SU-DHL-6 (cell line): ENCODE measurements at regions not wholly inside any gene's neighbourhood (a gene's known extent, or its start where the extent isn't known, plus 50 kb on each side); places are given as distances from the start of the nearest gene placed in this dataset.

Source experiments
- H2AFZ ChIP-seq: fragments of 200-600 bp; sonication (generic); 2 replicates; pipeline ENCODE4 v1.6.1; 2014; ENCODE audit warnings: low read depth, mild to moderate bottlenecking, moderate library complexity, mixed read lengths, antibody characterized with exemption, low read length; ENCODE audit not compliant: severe bottlenecking
- H3F3A ChIP-seq: fragments of 200-600 bp; shearing (Covaris generic); 2 replicates; pipeline ENCODE4 v1.6.0; 2016; ENCODE audit warnings: antibody characterized with exemption, mild to moderate bottlenecking; ENCODE audit not compliant: insufficient read depth
- H3K27ac ChIP-seq: fragments of 200-600 bp; sonication (generic); 2 replicates; pipeline ENCODE4 v1.5.1; 2016; ENCODE audit warnings: low read depth, mild to moderate bottlenecking, low read length, moderate library complexity, mixed read lengths
- H3K27me3 ChIP-seq: fragments of 200-600 bp; sonication (generic), shearing (Covaris generic); 2 replicates; pipeline ENCODE4 v1.6.0; 2014; ENCODE audit warnings: mild to moderate bottlenecking, low read length
- H3K36me3 ChIP-seq: fragments of 200-600 bp; sonication (generic); 2 replicates; pipeline ENCODE4 v1.6.1; 2014; ENCODE audit warnings: mild to moderate bottlenecking, low read length, mixed read lengths
- H3K4me2 ChIP-seq: fragments of 300-600, 200-600 bp; shearing (Covaris generic), sonication (generic); 2 replicates; pipeline ENCODE4 v1.6.0; 2014; ENCODE audit warnings: low read length, low read depth, mild to moderate bottlenecking; ENCODE audit not compliant: poor library complexity, severe bottlenecking
- H3K4me3 ChIP-seq: fragments of 200-600 bp; sonication (generic); 2 replicates; pipeline ENCODE4 v1.5.1; 2014; ENCODE audit warnings: antibody characterized with exemption, low read length, mild to moderate bottlenecking, mixed read lengths; ENCODE audit not compliant: insufficient read depth, poor library complexity, severe bottlenecking
- H3K79me2 ChIP-seq: fragments of 200-600 bp; sonication (generic); 2 replicates; pipeline ENCODE4 v1.6.1; 2014; ENCODE audit warnings: mild to moderate bottlenecking, low read length, moderate library complexity; ENCODE audit not compliant: insufficient read depth
- H3K9ac ChIP-seq: fragments of 200-600 bp; sonication (generic); 2 replicates; pipeline ENCODE4 v1.7.0; 2014; ENCODE audit warnings: mild to moderate bottlenecking, low read length
- H3K9me2 ChIP-seq: fragments of 200-600 bp; sonication (generic); replicated peaks from 2 replicates; pipeline ENCODE4 v1.6.1; 2014; ENCODE audit warnings: low read length; ENCODE audit not compliant: insufficient read depth
- H3K9me3 ChIP-seq: fragments of 200-600 bp; sonication (generic); 2 replicates; pipeline ENCODE4 v1.6.1; 2014; ENCODE audit warnings: low read length, mixed read lengths; ENCODE audit not compliant: insufficient read depth
- H4K20me1 ChIP-seq: fragments of 200-600 bp; sonication (generic); 2 replicates; pipeline ENCODE4 v1.6.1; 2014; ENCODE audit warnings: low read depth, mild to moderate bottlenecking, antibody characterized with exemption, low read length, moderate library complexity, mixed read lengths
- CTCF ChIP-seq: fragments of 200-600 bp; sonication (generic); IDR thresholded peaks from one replicate; pipeline ENCODE4 v1.5.1; 2017; ENCODE audit warnings: antibody characterized with exemption, mild to moderate bottlenecking, low read length, moderate library complexity; ENCODE audit not compliant: insufficient read depth, poor library complexity, severe bottlenecking
- EZH2phosphoT487 ChIP-seq: fragments of 200-600 bp; sonication (generic), shearing (Covaris generic); conservative IDR thresholded peaks from 2 replicates; pipeline ENCODE4 v1.6.1; 2018; ENCODE audit warnings: mild to moderate bottlenecking, antibody characterized with exemption, low read length, moderate library complexity, mixed read lengths

- Histone ChIP-seq H4K20me1 (no peaks in the 10 kb centered on the region), H2AFZ (no peak overlapping the region), H3K9me2 (no peaks in the 10 kb centered on the region), H3K27ac (no peak overlapping the region), H3K27me3 (no peaks in the 10 kb centered on the region), H3K79me2 (no peaks in the 10 kb centered on the region), H3K36me3 (no peaks in the 10 kb centered on the region), H3K9me3 (no peaks in the 10 kb centered on the region), H3K4me2 (no peak overlapping the region), H3K4me3 (no peak overlapping the region), H3K9ac (no peak overlapping the region), H3F3A (no peaks in the 10 kb centered on the region)
- TF ChIP-seq CTCF, result no peak
Measured at GRCh38 chr4:181249031-181249430, 994.2 kb upstream of the TENM3 start.

- no peaks in the 10 kb centered on the region for H3F3A ChIP-seq
- TF ChIP-seq CTCF, result no peak
- no peak for TF ChIP-seq EZH2phosphoT487
- no peak overlapping the region for H3K4me3 ChIP-seq
- H3K4me2 ChIP-seq, result no peak overlapping the region
- no peak overlapping the region for H2AFZ ChIP-seq
- no peaks in the 10 kb centered on the region for H4K20me1 ChIP-seq
- H3K27ac ChIP-seq, result no peak overlapping the region
- H3K36me3 ChIP-seq, result no peaks in the 10 kb centered on the region
- no peaks in the 10 kb centered on the region for H3K79me2 ChIP-seq
- H3K9me2 ChIP-seq, result no peaks in the 10 kb centered on the region
- no peaks in the 10 kb centered on the region for H3K27me3 ChIP-seq
- no peaks in the 10 kb centered on the region for H3K9me3 ChIP-seq
- H3K9ac ChIP-seq, result no peak overlapping the region
Measured at GRCh38 chr4:181254771-181255170, 988.4 kb upstream of the TENM3 start.

- Histone ChIP-seq H3K79me2 (no peaks in the 10 kb centered on the region), H3K27ac (no peak overlapping the region), H3K9ac (no peak overlapping the region), H3K27me3 (no peaks in the 10 kb centered on the region), H4K20me1 (no peaks in the 10 kb centered on the region), H3F3A (no peaks in the 10 kb centered on the region), H3K4me3 (no peak overlapping the region), H3K4me2 (no peak overlapping the region), H3K9me2 (no peaks in the 10 kb centered on the region), H3K9me3 (no peaks in the 10 kb centered on the region), H2AFZ (no peak overlapping the region), H3K36me3 (no peaks in the 10 kb centered on the region)
- TF ChIP-seq EZH2phosphoT487, result no peak
- TF ChIP-seq CTCF, result no peak
Measured at GRCh38 chr4:181258569-181258968, 984.6 kb upstream of the TENM3 start.

- Histone ChIP-seq H3K9ac (no peak overlapping the region), H3K4me3 (no peak overlapping the region), H4K20me1 (no peaks in the 10 kb centered on the region), H3K4me2 (no peak overlapping the region), H3K9me3 (no peaks in the 10 kb centered on the region), H3K27me3 (no peaks in the 10 kb centered on the region), H3K27ac (no peak overlapping the region), H3F3A (no peaks in the 10 kb centered on the region), H3K79me2 (no peaks in the 10 kb centered on the region), H3K9me2 (no peaks in the 10 kb centered on the region), H2AFZ (no peak overlapping the region), H3K36me3 (no peaks in the 10 kb centered on the region)
- TF ChIP-seq EZH2phosphoT487 (no peak), CTCF (no peak)
Measured at GRCh38 chr4:181259081-181259709, 984.0 kb upstream of the TENM3 start.
